Putamen (tissue), 1 donor: ENCODE measurements at regions not wholly inside any gene's neighbourhood (a gene's known extent, or its start where the extent isn't known, plus 50 kb on each side); places are given as distances from the start of the nearest gene placed in this dataset.
"Not testable (repeated sequence)": the region's sequence is repeated elsewhere in the genome, so short reads cannot be mapped to it uniquely, and the experiment has no call there.

Source experiments
- DNase-seq: peaks from one replicate; pipeline ENCODE4 v3.0.0-alpha.2; 2016; ENCODE audit warnings: low spot score

DNA sequence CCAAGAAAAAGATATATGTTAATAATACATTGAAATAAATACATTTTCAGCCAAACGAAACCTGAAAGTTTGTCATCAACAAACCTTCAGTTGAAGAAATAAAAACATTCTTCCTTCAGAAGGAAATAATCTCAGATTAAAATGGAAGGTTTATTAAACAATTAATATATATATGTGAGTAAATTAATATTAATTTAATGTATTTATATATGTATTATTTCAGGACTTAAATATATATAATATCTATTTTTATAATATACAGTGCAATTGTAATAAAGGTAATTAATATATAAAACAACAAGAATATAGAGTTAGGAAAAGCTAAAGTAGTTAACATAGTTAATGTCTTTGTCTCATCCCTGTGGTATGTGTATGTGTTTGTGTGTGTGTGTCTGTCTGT lies 102.2 kb upstream of the CDC14C start:
- DNase-seq, result no peak

DNA sequence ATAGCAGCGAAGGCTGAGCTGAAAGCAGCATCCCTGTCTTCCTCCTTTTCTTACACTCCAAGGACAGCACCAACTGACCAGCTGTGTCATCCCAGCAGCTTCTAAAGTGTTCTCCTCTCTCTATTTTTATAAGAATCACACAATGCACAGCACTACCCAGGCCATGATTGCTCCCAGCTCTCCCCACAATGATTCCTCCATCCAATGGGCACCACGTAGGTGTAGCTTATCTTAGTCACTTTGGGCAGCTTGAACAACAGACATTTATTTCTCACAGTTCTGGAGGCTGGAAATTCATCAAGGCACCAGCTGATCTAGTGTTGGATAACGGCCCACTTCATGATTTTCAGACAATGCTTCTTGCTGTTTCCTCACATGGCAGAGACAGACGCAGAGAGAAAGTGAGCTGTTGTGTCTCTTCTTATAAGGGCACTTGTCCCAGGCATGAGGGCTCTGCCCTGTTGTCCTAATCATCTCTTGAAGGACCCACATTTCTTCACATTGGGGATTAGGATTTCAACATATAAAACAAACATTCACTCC lies 92.0 kb upstream of the CDC14C start:
- DNase-seq, result peak; percentile 45

GRCh38 chr7:48837266-48837665 lies 87.1 kb upstream of the CDC14C start:
- no peak for DNase-seq

GRCh38 chr7:48839108-48839507 lies 85.2 kb upstream of the CDC14C start:
- DNase-seq, result no peak

GRCh38 chr7:48841739-48842138 lies 82.6 kb upstream of the CDC14C start:
- no peak for DNase-seq

DNA sequence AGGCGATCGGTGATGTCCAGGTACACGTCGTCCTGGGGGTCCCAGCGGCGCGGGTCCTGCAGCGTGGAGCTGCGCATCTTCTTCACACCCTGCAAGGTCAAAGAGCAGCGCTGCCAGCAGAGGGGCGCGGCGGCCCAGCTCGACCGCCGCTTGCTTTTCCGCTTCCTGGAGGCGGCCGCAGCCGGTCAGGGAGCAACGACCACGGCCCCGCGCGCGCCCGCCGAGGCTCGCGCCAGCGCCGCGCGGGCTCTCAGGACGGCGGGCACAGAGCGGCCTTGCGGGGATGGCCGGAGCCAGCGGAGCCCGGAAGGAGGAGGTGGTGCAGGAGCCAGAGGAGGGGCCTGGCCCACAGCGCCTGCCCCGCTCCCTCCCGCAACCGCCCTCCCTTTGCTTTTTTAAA lies 76.4 kb upstream of the CDC14C start:
- DNase-seq, result no peak

DNA sequence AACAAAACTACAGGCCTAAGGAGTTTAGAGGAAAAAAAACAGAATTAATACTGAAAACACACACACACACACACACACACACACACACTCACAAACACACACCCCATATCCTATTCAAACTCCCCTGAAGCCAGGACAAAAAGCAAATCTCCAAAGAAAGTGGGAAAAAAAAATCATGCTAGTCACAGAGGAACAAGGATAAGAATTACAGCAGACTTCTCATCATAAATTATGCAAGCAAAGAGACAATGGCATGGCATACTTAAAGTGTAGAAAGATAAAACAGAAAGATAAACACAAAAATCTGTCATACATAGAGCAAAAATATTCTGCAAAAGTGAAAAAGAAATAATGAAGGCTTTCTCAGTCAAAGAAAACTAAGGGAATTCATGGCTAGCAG lies 63.9 kb upstream of the CDC14C start:
- not testable (repeated sequence) for DNase-seq

GRCh38 chr7:48868916-48869315 lies 55.4 kb upstream of the CDC14C start:
- DNase-seq, result peak; percentile 15

DNA sequence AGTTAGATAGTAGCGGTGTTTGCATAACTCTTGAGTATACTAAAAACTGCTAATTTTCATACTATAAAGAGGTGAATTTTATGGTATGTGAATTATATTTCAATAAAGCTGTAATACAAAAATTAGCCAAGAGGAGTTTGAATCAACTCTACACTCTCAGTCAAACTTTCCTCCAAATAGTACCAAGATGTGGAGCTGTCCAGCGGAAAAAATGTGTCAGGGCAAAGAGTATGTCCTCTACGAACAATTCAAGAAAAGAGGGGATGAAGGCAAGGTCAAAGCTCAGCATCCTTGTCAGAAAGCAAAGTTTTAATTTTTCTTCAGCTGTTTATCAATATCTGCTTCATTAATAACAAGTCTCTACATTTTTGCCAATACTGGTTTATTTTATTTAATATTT lies 51.8 kb upstream of the CDC14C start:
- no peak for DNase-seq
